ENCODE measurements at regions not wholly inside any gene's neighbourhood (a gene's known extent, or its start where the extent isn't known, plus 50 kb on each side); places are given as distances from the start of the nearest gene placed in this dataset.

GRCh38 chr6:166767230-166767629, 140.2 kb upstream of the RPS6KA2 start:
- no peak for TF ChIP-seq CTCF (IDR thresholded peaks at IDR 0.05)
- no peak for TF ChIP-seq POLR2A (IDR thresholded peaks at IDR 0.05)
